ENCODE measurements at regions not wholly inside any gene's neighbourhood (a gene's known extent, or its start where the extent isn't known, plus 50 kb on each side); places are given as distances from the start of the nearest gene placed in this dataset.
A peak's percentile ranks its signal among the peaks of the same experiment; 100 is the strongest.
"Not testable (repeated sequence)": the region's sequence is repeated elsewhere in the genome, so short reads cannot be mapped to it uniquely, and the experiment has no call there.

- no peak for DNase-seq (ENCODE audit: low spot score)
These were observed 77.3 kb downstream of the PPCDC start for GRCh38 chr15:75100679-75101078.

GRCh38 chr15:75104804-75105557 lies 81.6 kb downstream of the PPCDC start:
- DNase-seq (ENCODE audit: low spot score), result peak; percentile 26

- no peak for DNase-seq (ENCODE audit: low spot score)
These were observed 84.1 kb downstream of the PPCDC start for GRCh38 chr15:75107516-75107907.

- peak; percentile 50 for DNase-seq (ENCODE audit: low spot score)
These were observed 84.8 kb downstream of the PPCDC start for GRCh38 chr15:75107908-75108838.

- no peak for DNase-seq (ENCODE audit: low spot score)
These were observed 85.8 kb downstream of the PPCDC start for GRCh38 chr15:75109021-75109735.

GRCh38 chr15:75109736-75110130 lies 86.3 kb downstream of the PPCDC start:
- DNase-seq (ENCODE audit: low spot score), result no peak

- no peak for DNase-seq (ENCODE audit: low spot score)
These were observed 89.0 kb downstream of the PPCDC start for GRCh38 chr15:75112278-75112847.

GRCh38 chr15:75112848-75113492 lies 88.7 kb upstream of the C15orf39 start:
- no peak for DNase-seq (ENCODE audit: low spot score)

- no peak for DNase-seq (ENCODE audit: low spot score)
These were observed 87.4 kb upstream of the C15orf39 start for GRCh38 chr15:75114327-75114726.

GRCh38 chr15:75114796-75115195 lies 86.9 kb upstream of the C15orf39 start:
- DNase-seq (ENCODE audit: low spot score), result no peak

GRCh38 chr15:75115411-75115913 lies 86.2 kb upstream of the C15orf39 start:
- not testable (repeated sequence) for DNase-seq (ENCODE audit: low spot score)

- DNase-seq (ENCODE audit: low spot score), result not testable (repeated sequence)
These were observed 85.5 kb upstream of the C15orf39 start for GRCh38 chr15:75116143-75116542.

GRCh38 chr15:75117993-75118392 lies 83.7 kb upstream of the C15orf39 start:
- DNase-seq (ENCODE audit: low spot score), result no peak

- DNase-seq (ENCODE audit: low spot score), result not testable (repeated sequence)
These were observed 82.4 kb upstream of the C15orf39 start for GRCh38 chr15:75119312-75119711.

GRCh38 chr15:75121491-75121890 lies 80.2 kb upstream of the C15orf39 start:
- DNase-seq (ENCODE audit: low spot score), result no peak

- DNase-seq (ENCODE audit: low spot score), result no peak
These were observed 78.3 kb upstream of the C15orf39 start for GRCh38 chr15:75123395-75123794.

- not testable (repeated sequence) for DNase-seq (ENCODE audit: low spot score)
These were observed 77.4 kb upstream of the C15orf39 start for GRCh38 chr15:75124278-75124677.

GRCh38 chr15:75125935-75126334 lies 75.7 kb upstream of the C15orf39 start:
- no peak for DNase-seq (ENCODE audit: low spot score)

GRCh38 chr15:75126864-75127580 lies 74.7 kb upstream of the C15orf39 start:
- DNase-seq (ENCODE audit: low spot score), result no peak

GRCh38 chr15:75129788-75130187 lies 71.9 kb upstream of the C15orf39 start:
- no peak for DNase-seq (ENCODE audit: low spot score)

- DNase-seq (ENCODE audit: low spot score), result no peak
These were observed 70.4 kb upstream of the C15orf39 start for GRCh38 chr15:75131269-75131643.
